ENCODE measurements at regions not wholly inside any gene's neighbourhood (a gene's known extent, or its start where the extent isn't known, plus 50 kb on each side); places are given as distances from the start of the nearest gene placed in this dataset.
"Not testable (repeated sequence)": the region's sequence is repeated elsewhere in the genome, so short reads cannot be mapped to it uniquely, and the experiment has no call there.

GRCh38 chr5:98540056-98540455 is 233.4 kb upstream of the RGMB start:
- Histone ChIP-seq H3K36me3 (ENCODE audit: insufficient read depth, low read length) (no peaks in the 10 kb centered on the region), H3K9me3 (ENCODE audit: control insufficient read depth, insufficient read depth, low read length) (peaks cover 9% of the 10 kb centered on the region), H3K9ac (ENCODE audit: low read depth, low read length) (no peak overlapping the region), H3K4me1 (ENCODE audit: insufficient read depth, low read length) (peaks cover 7% of the 10 kb centered on the region; the same call in 1 of the 2 replicates)

GRCh38 chr5:98541641-98542040 is 231.8 kb upstream of the RGMB start:
- no peaks in the 10 kb centered on the region for H3K36me3 ChIP-seq (ENCODE audit: insufficient read depth, low read length)
- H3K4me1 ChIP-seq (ENCODE audit: insufficient read depth, low read length) = peaks cover 7% of the 10 kb centered on the region; the same call in 1 of the 2 replicates

DNA sequence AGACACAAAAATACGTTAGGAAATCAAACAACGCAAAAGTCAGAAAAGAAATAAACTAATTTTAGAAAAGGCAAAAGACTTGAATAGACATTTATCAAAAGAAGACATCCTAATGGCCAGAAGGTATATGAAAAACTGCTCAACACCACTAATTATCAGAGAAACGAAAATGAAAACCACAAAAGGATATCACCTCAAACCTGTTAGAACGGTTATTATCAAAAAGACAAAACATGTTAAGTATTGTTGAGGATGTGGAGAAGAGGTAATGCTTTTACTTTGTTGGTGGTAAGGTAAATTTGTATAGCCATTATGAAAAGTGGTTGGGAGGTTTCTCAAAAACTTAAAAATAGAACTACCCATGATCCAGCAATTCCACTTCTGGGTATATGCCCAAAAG is 230.0 kb upstream of the RGMB start:
- Histone ChIP-seq H3K36me3 (ENCODE audit: insufficient read depth, low read length) (no peaks in the 10 kb centered on the region), H3K9me3 (ENCODE audit: control insufficient read depth, insufficient read depth, low read length) (peaks cover 9% of the 10 kb centered on the region), H3K9ac (ENCODE audit: low read depth, low read length) (no peak overlapping the region), H3K4me1 (ENCODE audit: insufficient read depth, low read length) (no peaks in the 10 kb centered on the region)

More at GRCh38 chr5:98541641-98542040, 231.8 kb upstream of the RGMB start:
- Histone ChIP-seq H3K9ac (ENCODE audit: low read depth, low read length) (no peak overlapping the region), H3K9me3 (ENCODE audit: control insufficient read depth, insufficient read depth, low read length) (peaks cover 9% of the 10 kb centered on the region)

DNA sequence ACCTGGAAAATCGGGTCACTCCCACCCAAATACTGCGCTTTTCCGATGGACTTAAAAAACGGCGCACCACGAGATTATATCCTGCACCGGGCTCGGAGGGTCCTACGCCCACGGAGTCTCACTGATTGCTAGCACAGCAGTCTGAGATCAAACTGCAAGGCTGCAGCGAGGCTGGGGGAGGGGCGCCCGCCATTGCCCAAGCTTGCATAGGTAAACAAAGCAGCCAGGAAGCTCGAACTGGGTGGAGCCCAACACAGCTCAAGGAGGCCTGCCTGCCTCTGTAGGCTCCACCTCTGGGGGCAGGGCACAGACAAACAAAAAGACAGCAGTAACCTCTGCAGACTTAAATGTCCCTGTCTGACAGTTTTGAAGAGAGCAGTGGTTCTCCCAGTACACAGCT is 226.5 kb upstream of the RGMB start:
- H3K36me3 ChIP-seq (ENCODE audit: insufficient read depth, low read length); H3K9ac ChIP-seq (ENCODE audit: low read depth, low read length): not testable (repeated sequence)

DNA sequence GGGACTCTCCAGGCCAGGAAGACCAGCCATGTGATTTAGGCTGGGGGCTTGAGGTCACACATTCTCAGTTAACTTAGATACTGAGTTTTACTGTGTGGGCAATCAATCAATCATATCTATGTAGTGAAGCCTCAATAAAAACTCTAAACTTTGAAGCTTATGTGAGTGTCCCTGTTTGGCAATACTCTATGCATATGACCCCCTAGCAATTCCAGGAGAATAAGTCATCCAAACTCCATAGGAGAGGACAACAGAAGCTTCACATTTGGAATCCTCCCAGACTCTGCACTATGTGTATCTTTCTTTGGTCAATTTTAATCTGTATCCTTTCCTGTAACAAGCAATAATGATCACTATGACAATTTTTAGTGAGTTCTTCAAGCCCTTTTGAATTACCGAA is 216.8 kb upstream of the RGMB start:
- H3K9me3 ChIP-seq (ENCODE audit: control insufficient read depth, insufficient read depth, low read length) = no peaks in the 10 kb centered on the region
- no peaks in the 10 kb centered on the region for H3K36me3 ChIP-seq (ENCODE audit: insufficient read depth, low read length)
- no peaks in the 10 kb centered on the region for H3K4me1 ChIP-seq (ENCODE audit: insufficient read depth, low read length)
- H3K9ac ChIP-seq (ENCODE audit: low read depth, low read length) = no peak overlapping the region

More for the DNA sequence above, 226.5 kb upstream of the RGMB start:
- H3K9me3 ChIP-seq (ENCODE audit: control insufficient read depth, insufficient read depth, low read length); H3K4me1 ChIP-seq (ENCODE audit: insufficient read depth, low read length): not testable (repeated sequence)

DNA sequence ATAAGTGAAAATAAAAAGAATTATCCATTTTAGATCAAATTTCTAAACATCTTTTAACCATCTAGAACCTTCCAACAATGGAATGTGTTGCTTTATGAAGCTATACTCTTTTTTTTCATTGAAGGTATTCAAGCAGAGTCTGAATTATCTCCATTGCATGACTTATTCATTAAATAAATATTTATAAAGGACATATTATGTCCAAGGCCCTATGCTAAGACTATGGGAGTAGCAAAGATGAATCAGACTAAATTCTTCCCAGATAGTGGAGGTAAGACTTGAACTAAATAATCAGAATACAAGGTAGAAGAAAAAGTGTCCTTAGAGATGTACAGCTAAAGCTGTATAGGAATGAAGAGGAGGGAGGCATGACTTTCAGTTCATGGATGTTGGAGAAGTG is 215.5 kb upstream of the RGMB start:
- peaks cover 3% of the 10 kb centered on the region; the same call in 1 of the 2 replicates for H3K4me1 ChIP-seq (ENCODE audit: insufficient read depth, low read length)
- H3K36me3 ChIP-seq (ENCODE audit: insufficient read depth, low read length) = no peaks in the 10 kb centered on the region
- no peak overlapping the region for H3K9ac ChIP-seq (ENCODE audit: low read depth, low read length)
- no peaks in the 10 kb centered on the region for H3K9me3 ChIP-seq (ENCODE audit: control insufficient read depth, insufficient read depth, low read length)

GRCh38 chr5:98563885-98564653 is 209.4 kb upstream of the RGMB start:
- no peak overlapping the region for H3K9ac ChIP-seq (ENCODE audit: low read depth, low read length)
- H3K4me1 ChIP-seq (ENCODE audit: insufficient read depth, low read length) = peaks cover 3% of the 10 kb centered on the region; the same call in 1 of the 2 replicates
- H3K9me3 ChIP-seq (ENCODE audit: control insufficient read depth, insufficient read depth, low read length) = no peaks in the 10 kb centered on the region
- no peaks in the 10 kb centered on the region for H3K36me3 ChIP-seq (ENCODE audit: insufficient read depth, low read length)

DNA sequence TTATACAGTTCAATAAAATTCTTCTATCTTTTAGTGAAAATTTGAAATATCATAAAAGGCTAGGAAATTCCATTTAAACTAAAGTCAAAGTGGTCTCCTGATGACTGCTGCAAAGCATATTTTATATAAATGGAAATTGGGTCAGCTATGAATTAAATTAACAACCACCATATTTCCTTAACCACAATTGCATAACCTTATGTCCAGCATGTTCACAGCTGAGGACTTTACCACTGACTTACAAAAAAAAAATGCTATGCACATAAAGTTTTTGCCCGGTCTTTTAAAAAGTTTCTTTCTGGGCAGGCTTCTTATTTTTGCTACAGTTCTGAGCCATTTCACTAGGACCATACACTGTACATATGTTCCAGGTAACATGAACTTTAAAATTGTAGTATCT is 208.6 kb upstream of the RGMB start:
- H3K9me3 ChIP-seq (ENCODE audit: control insufficient read depth, insufficient read depth, low read length) = no peaks in the 10 kb centered on the region
- H3K36me3 ChIP-seq (ENCODE audit: insufficient read depth, low read length) = no peaks in the 10 kb centered on the region
- no peak overlapping the region for H3K9ac ChIP-seq (ENCODE audit: low read depth, low read length)
- H3K4me1 ChIP-seq (ENCODE audit: insufficient read depth, low read length) = peaks cover 3% of the 10 kb centered on the region; the same call in 1 of the 2 replicates

GRCh38 chr5:98568336-98568735 is 205.1 kb upstream of the RGMB start:
- no peaks in the 10 kb centered on the region for H3K9me3 ChIP-seq (ENCODE audit: control insufficient read depth, insufficient read depth, low read length)

GRCh38 chr5:98569288-98569687 is 204.2 kb upstream of the RGMB start:
- no peak overlapping the region for H3K9ac ChIP-seq (ENCODE audit: low read depth, low read length)
- H3K36me3 ChIP-seq (ENCODE audit: insufficient read depth, low read length) = no peaks in the 10 kb centered on the region
- H3K9me3 ChIP-seq (ENCODE audit: control insufficient read depth, insufficient read depth, low read length) = no peaks in the 10 kb centered on the region
- H3K4me1 ChIP-seq (ENCODE audit: insufficient read depth, low read length) = no peaks in the 10 kb centered on the region

More at GRCh38 chr5:98568336-98568735, 205.1 kb upstream of the RGMB start:
- Histone ChIP-seq H3K4me1 (ENCODE audit: insufficient read depth, low read length) (no peaks in the 10 kb centered on the region), H3K36me3 (ENCODE audit: insufficient read depth, low read length) (no peaks in the 10 kb centered on the region), H3K9ac (ENCODE audit: low read depth, low read length) (no peak overlapping the region)

- Histone ChIP-seq H3K36me3 (ENCODE audit: insufficient read depth, low read length) (no peaks in the 10 kb centered on the region), H3K9ac (ENCODE audit: low read depth, low read length) (no peak overlapping the region), H3K4me1 (ENCODE audit: insufficient read depth, low read length) (no peaks in the 10 kb centered on the region), H3K9me3 (ENCODE audit: control insufficient read depth, insufficient read depth, low read length) (no peaks in the 10 kb centered on the region)
Observed at GRCh38 chr5:98570010-98570409, 203.5 kb upstream of the RGMB start.

DNA sequence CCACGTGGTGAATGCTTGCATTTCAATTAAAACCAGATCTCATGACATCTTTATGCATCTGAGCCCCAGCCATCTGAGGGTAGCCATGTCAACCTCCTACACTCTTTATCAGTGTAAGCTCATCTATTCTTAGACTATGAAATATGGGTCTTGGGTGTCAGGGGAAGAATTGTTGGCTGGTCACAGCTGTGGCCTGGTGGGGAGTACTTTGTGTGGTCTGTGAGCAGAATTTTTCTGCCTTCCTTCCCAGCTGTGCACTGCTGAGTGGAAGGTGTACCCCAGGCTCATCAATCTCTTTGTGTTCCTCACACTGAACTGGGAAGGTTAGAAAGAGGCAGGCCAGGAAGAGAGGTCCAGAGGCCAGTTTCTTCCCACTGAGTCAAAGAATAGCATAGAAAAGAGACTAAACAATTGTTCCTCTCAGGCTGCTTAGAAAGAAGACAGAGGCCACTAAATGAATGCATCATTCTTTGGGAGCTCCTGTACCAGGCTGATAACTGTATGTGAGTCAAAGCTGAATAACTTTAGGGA is 202.7 kb upstream of the RGMB start:
- Histone ChIP-seq H3K36me3 (ENCODE audit: insufficient read depth, low read length) (no peaks in the 10 kb centered on the region), H3K9ac (ENCODE audit: low read depth, low read length) (no peak overlapping the region), H3K4me1 (ENCODE audit: insufficient read depth, low read length) (no peaks in the 10 kb centered on the region), H3K9me3 (ENCODE audit: control insufficient read depth, insufficient read depth, low read length) (no peaks in the 10 kb centered on the region)

- H3K9me3 ChIP-seq (ENCODE audit: control insufficient read depth, insufficient read depth, low read length) = no peaks in the 10 kb centered on the region
- no peaks in the 10 kb centered on the region for H3K4me1 ChIP-seq (ENCODE audit: insufficient read depth, low read length)
- H3K9ac ChIP-seq (ENCODE audit: low read depth, low read length) = no peak overlapping the region
- H3K36me3 ChIP-seq (ENCODE audit: insufficient read depth, low read length) = no peaks in the 10 kb centered on the region
Observed at GRCh38 chr5:98573834-98574320, 199.6 kb upstream of the RGMB start.

DNA sequence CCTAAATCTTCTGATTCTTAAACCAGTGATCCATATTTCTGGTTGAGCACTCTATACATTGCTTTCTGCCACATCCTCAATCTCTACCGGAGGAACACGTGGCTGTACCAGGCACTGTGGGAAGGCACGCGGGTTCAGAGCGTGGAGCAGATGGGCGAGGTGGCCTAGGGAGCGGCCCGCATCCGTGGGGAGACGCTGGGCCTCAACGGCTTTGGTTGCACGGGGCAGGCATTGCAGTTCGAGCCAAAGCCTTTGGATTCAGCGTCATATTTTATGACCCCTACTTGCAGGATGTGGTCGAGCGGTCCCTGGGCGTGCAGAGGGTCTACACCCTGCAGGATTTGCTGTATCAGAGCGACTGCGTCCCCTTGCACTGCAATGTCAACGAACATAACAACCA is 197.2 kb upstream of the RGMB start:
- Histone ChIP-seq H3K9me3 (ENCODE audit: control insufficient read depth, insufficient read depth, low read length) (no peaks in the 10 kb centered on the region), H3K9ac (ENCODE audit: low read depth, low read length) (no peak overlapping the region), H3K36me3 (ENCODE audit: insufficient read depth, low read length) (no peaks in the 10 kb centered on the region), H3K4me1 (ENCODE audit: insufficient read depth, low read length) (no peaks in the 10 kb centered on the region)

DNA sequence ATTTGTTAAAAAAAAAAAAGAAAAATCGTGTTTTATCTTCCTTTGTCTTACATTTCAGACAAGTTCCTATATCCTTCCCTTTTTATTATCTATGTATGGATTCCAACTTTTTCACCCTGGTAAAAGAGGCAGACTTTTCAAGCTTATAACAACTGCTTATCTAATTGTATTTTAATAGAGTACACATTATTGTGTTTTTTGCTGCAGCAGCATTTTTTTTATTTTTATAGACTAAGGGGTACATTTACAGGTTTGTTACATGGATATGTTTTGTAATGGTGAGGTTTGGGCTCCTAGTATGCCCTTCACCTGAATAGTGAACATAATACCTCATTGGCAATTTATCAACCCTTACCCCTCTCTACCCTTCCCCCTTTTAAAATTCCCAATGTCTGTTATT is 195.0 kb upstream of the RGMB start:
- Histone ChIP-seq H3K36me3 (ENCODE audit: insufficient read depth, low read length) (no peaks in the 10 kb centered on the region), H3K9me3 (ENCODE audit: control insufficient read depth, insufficient read depth, low read length) (no peaks in the 10 kb centered on the region), H3K4me1 (ENCODE audit: insufficient read depth, low read length) (no peaks in the 10 kb centered on the region), H3K9ac (ENCODE audit: low read depth, low read length) (no peak overlapping the region)

Measured in ES-I3 (cell line).